Mesenchymal stem cell (in vitro differentiated cells and primary cell): ENCODE measurements at regions not wholly inside any gene's neighbourhood (a gene's known extent, or its start where the extent isn't known, plus 50 kb on each side); places are given as distances from the start of the nearest gene placed in this dataset.

ENCODE experiments used
- DNase-seq: peaks from one replicate; pipeline ENCODE4 v3.0.0-alpha.2; 2013
- H2AFZ ChIP-seq: one replicate; pipeline ENCODE4 v1.6.1; 2013; ENCODE audit warnings: low read depth, mild to moderate bottlenecking, control low read depth, inconsistent platforms, low read length, moderate library complexity
- H2AK5ac ChIP-seq: 2 replicates; pipeline ENCODE4 v1.6.1; 2013; ENCODE audit warnings: low read length, moderate library complexity, mild to moderate bottlenecking, inconsistent platforms; ENCODE audit not compliant: severe bottlenecking
- H2BK120ac ChIP-seq: one replicate; pipeline ENCODE4 v1.6.1; 2013; ENCODE audit warnings: low read depth, mild to moderate bottlenecking, inconsistent platforms, low read length, moderate library complexity
- H2BK12ac ChIP-seq, 2 experiments: one replicate each; pipeline ENCODE4 v1.6.1; 2013; ENCODE audit warnings: inconsistent platforms in 2 of 2, low read length in 2 of 2, mild to moderate bottlenecking in 2 of 2, moderate library complexity in 2 of 2, control low read depth in 1 of 2
- H2BK15ac ChIP-seq: one replicate; pipeline ENCODE4 v1.6.1; 2013; ENCODE audit warnings: mild to moderate bottlenecking, low read depth, inconsistent platforms; ENCODE audit not compliant: poor library complexity, severe bottlenecking
- H2BK5ac ChIP-seq: 2 replicates; pipeline ENCODE4 v1.6.1; 2013; ENCODE audit warnings: low read depth, mild to moderate bottlenecking, low read length, control low read depth, inconsistent platforms; ENCODE audit not compliant: poor library complexity, severe bottlenecking
- H3K14ac ChIP-seq, 2 experiments: one replicate each; pipeline ENCODE4 v1.6.1; 2013; ENCODE audit warnings: inconsistent platforms in 2 of 2, low read length in 2 of 2, control low read depth in 1 of 2, mild to moderate bottlenecking in 1 of 2, moderate library complexity in 1 of 2
- H3K18ac ChIP-seq, 2 experiments: one replicate each; pipeline ENCODE4 v1.6.1; 2013; ENCODE audit warnings: inconsistent platforms in 2 of 2, low read length in 2 of 2, control low read depth in 1 of 2, low read depth in 1 of 2, mild to moderate bottlenecking in 1 of 2
- H3K23ac ChIP-seq, 2 experiments: one replicate each; pipeline ENCODE4 v1.6.1; 2013; ENCODE audit warnings: inconsistent platforms in 2 of 2, low read length in 2 of 2, mild to moderate bottlenecking in 2 of 2, moderate library complexity in 2 of 2, control low read depth in 1 of 2
- H3K27ac ChIP-seq: 2 replicates; pipeline ENCODE4 v1.5.1; 2013; ENCODE audit warnings: mild to moderate bottlenecking, moderate library complexity, low read length, control low read depth, inconsistent platforms; ENCODE audit not compliant: poor library complexity, severe bottlenecking
- H3K27me3 ChIP-seq, 2 experiments: 2 replicates each; pipeline versions ENCODE4 v1.6.1 to v1.7.0; 2013; ENCODE audit warnings: low read length in 2 of 2, mild to moderate bottlenecking in 2 of 2, moderate library complexity in 2 of 2, control low read depth in 1 of 2, inconsistent platforms in 1 of 2; ENCODE audit not compliant: control insufficient read depth in 1 of 2, insufficient read depth in 1 of 2
- H3K36me3 ChIP-seq, 2 experiments: 2 replicates each; pipeline versions ENCODE4 v1.6.1 to v1.7.0; 2013; ENCODE audit warnings: low read length in 2 of 2, control low read depth in 1 of 2, inconsistent platforms in 1 of 2, low read depth in 1 of 2, mild to moderate bottlenecking in 1 of 2; ENCODE audit not compliant: insufficient read depth in 2 of 2, control insufficient read depth in 1 of 2
- H3K4ac ChIP-seq, 2 experiments: one replicate each; pipeline ENCODE4 v1.6.1; 2013; ENCODE audit warnings: inconsistent platforms in 2 of 2, low read length in 2 of 2, mild to moderate bottlenecking in 2 of 2, moderate library complexity in 2 of 2, control low read depth in 1 of 2, low read depth in 1 of 2
- H3K4me1 ChIP-seq: 2 replicates; pipeline ENCODE4 v1.6.1; 2013; ENCODE audit warnings: low read depth, low read length, control low read depth; ENCODE audit not compliant: control insufficient read depth, insufficient read depth
- H3K4me2 ChIP-seq: 2 replicates; pipeline ENCODE4 v1.6.1; 2013; ENCODE audit warnings: low read length, mild to moderate bottlenecking, inconsistent platforms; ENCODE audit not compliant: poor library complexity, severe bottlenecking
- H3K4me3 ChIP-seq, 2 experiments: 2 replicates each; pipeline versions ENCODE4 v1.5.1 to v1.7.0; 2013; ENCODE audit warnings: low read length in 2 of 2, mild to moderate bottlenecking in 2 of 2, control low read depth in 1 of 2, low read depth in 1 of 2; ENCODE audit not compliant: insufficient read depth in 1 of 2
- H3K79me1 ChIP-seq: replicated peaks from 2 replicates; pipeline ENCODE4 v1.6.1; 2013; ENCODE audit warnings: mild to moderate bottlenecking, control low read depth, low read length, inconsistent platforms; ENCODE audit not compliant: poor library complexity, severe bottlenecking
- H3K9ac ChIP-seq: 2 replicates; pipeline ENCODE4 v1.7.0; 2013; ENCODE audit warnings: mild to moderate bottlenecking, low read length, moderate library complexity
- H3K9me3 ChIP-seq: 2 replicates; pipeline ENCODE4 v1.7.0; 2013; ENCODE audit warnings: mild to moderate bottlenecking, low read length; ENCODE audit not compliant: control insufficient read depth
- H4K8ac ChIP-seq: one replicate; pipeline ENCODE4 v1.6.1; 2013; ENCODE audit warnings: inconsistent platforms, mild to moderate bottlenecking, low read length, moderate library complexity
- H4K91ac ChIP-seq: one replicate; pipeline ENCODE4 v1.6.1; 2013; ENCODE audit warnings: mild to moderate bottlenecking, low read length, inconsistent platforms
- WGBS: methylation state at CpG from one replicate; pipeline ENCODE4 v1.1.7; 2013; ENCODE audit warnings: mixed read lengths; 5-methylcytosine and 5-hydroxymethylcytosine counted together

DNA sequence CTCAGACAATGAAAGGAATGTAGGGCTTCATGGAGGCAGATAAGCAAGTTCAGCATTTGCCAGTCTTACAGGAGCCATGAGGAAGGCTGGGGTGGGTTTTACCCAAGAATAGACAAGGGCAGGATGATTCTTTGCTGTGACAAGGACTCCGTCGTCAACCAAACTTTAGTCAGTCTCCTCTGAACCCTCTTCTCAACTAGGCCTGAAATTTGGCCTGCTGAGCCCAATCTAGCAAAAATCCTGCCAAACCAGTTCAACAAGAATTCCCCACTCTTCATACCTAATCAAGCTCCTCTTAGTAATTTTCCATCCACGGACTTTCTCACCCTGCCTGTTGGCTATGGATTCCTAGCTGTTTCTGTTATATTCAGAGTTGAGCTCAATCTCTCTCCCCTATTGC, 280.5 kb downstream of the TBL1XR1 start:
- Histone ChIP-seq H4K91ac (no peak overlapping the region), H3K4me2 (no peak overlapping the region), H2AK5ac (no peak overlapping the region), H2BK12ac (no peak overlapping the region), H3K4ac (no peak overlapping the region), H2BK15ac (no peak overlapping the region), H3K79me1 (no peaks in the 10 kb centered on the region), H3K14ac (no peak overlapping the region), H3K27ac (no peak overlapping the region), H3K9ac (no peak overlapping the region), H4K8ac (no peak overlapping the region), H3K4me3 (no peak overlapping the region), H2BK120ac (no peak overlapping the region), H2BK5ac (no peak overlapping the region), H3K23ac (no peak overlapping the region), H3K9me3 (no peaks in the 10 kb centered on the region), H3K27me3 (no peaks in the 10 kb centered on the region), H3K36me3 (no peaks in the 10 kb centered on the region), H3K18ac (no peak overlapping the region), H2AFZ (no peak overlapping the region), H3K4me1 (no peaks in the 10 kb centered on the region)
- WGBS: 59% methylated on average over 3 of the region's 3 CpGs
- DNase-seq: no peak

DNA sequence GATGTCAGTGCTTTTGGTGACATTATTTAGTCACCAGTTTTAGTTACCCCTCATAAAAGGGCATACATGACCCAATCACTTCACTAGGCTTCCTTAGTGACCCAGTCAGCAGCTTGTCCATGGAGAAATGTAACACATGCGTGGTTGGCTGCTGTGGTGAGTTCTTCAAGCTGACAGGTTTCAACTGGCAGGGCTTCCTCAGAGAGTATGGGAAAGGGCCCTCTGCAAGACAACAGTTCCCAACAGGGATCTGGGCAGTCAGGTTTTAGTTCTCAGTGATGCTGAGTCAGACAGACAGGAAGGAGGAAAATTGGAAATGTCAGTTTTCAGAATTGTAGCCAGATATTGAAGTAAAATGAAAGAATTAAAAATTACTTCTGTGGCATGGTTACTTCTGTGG, 282.5 kb downstream of the TBL1XR1 start:
- H4K91ac ChIP-seq: no peak overlapping the region
- no peak overlapping the region for H2BK5ac ChIP-seq
- no peak overlapping the region for H2AFZ ChIP-seq
- H2BK12ac ChIP-seq: no peak overlapping the region
- no peak overlapping the region for H3K23ac ChIP-seq
- peaks cover 0 to 4% of the 10 kb centered on the region in 2 experiments for H3K27me3 ChIP-seq
- no peak overlapping the region for H3K4me2 ChIP-seq
- H3K14ac ChIP-seq: no peak overlapping the region
- H3K4me1 ChIP-seq: no peaks in the 10 kb centered on the region
- H3K18ac ChIP-seq: no peak overlapping the region
- no peaks in the 10 kb centered on the region for H3K36me3 ChIP-seq
- no peak overlapping the region for H3K4ac ChIP-seq
- H3K79me1 ChIP-seq: no peaks in the 10 kb centered on the region
- no peak for DNase-seq
- no peak overlapping the region for H2BK15ac ChIP-seq
- no peak overlapping the region for H4K8ac ChIP-seq
- no peak overlapping the region for H3K27ac ChIP-seq
- H2AK5ac ChIP-seq: no peak overlapping the region
- 94% methylated on average over 1 of the region's 1 CpG for WGBS
- no peak overlapping the region for H3K9ac ChIP-seq
- no peaks in the 10 kb centered on the region for H3K9me3 ChIP-seq
- H3K4me3 ChIP-seq: no peak overlapping the region
- H2BK120ac ChIP-seq: no peak overlapping the region

DNA sequence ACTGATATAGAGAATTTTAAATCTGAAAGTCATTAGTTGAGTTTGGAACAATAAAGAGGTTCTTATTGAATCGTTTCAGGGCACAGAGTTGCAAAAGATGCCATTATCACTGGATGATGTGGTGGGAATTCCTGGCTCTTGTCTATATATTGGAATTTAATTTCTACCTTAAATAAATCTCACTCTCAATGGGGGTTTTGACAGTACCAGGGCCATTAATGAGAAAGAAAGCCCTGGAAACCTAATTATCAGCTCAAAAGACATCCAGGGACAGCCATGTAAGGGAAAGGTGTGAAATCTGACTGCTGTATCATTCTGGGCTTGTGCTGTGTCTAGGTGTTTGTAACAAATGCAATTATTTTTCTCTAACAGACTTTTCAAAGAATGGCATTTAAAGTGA, 285.7 kb downstream of the TBL1XR1 start:
- 100% methylated on average over 1 of the region's 1 CpG for WGBS
- Histone ChIP-seq H3K14ac (no peak overlapping the region), H2AK5ac (no peak overlapping the region), H3K4me3 (no peak overlapping the region), H3K4me2 (no peak overlapping the region), H3K27ac (no peak overlapping the region), H4K8ac (no peak overlapping the region), H2AFZ (no peak overlapping the region), H3K18ac (no peak overlapping the region), H2BK120ac (no peak overlapping the region), H3K27me3 (peaks cover 0 to 4% of the 10 kb centered on the region in 2 experiments), H2BK12ac (no peak overlapping the region), H2BK15ac (no peak overlapping the region), H3K9me3 (no peaks in the 10 kb centered on the region), H3K36me3 (no peaks in the 10 kb centered on the region), H3K4me1 (no peaks in the 10 kb centered on the region), H4K91ac (no peak overlapping the region), H3K23ac (no peak overlapping the region), H3K4ac (no peak overlapping the region), H3K79me1 (no peaks in the 10 kb centered on the region), H3K9ac (no peak overlapping the region), H2BK5ac (no peak overlapping the region)
- DNase-seq: no peak

DNA sequence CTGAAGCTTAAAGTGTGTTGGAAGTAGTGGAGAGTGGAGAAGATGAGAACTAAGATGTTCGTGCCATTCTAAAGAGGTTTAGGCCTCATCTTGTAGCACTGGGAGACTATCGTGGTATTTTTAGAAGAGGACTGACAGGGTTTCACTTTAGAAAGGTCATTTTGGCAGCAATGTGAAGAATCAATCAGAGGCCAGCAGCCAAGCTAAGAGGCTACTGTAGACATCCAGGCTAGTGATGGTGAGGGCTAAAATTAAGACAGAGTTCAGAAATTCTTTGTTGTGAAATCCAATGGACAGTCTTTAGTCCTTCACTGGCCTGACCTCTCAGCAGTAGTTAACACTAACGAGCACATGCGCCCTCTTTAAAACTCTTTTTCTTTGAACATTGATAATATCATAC, 288.2 kb downstream of the TBL1XR1 start:
- Histone ChIP-seq H3K36me3 (no peaks in the 10 kb centered on the region), H3K23ac (no peak overlapping the region), H3K9ac (no peak overlapping the region), H2AFZ (no peak overlapping the region), H2BK12ac (no peak overlapping the region), H3K27me3 (peaks cover 0 to 4% of the 10 kb centered on the region in 2 experiments), H4K91ac (no peak overlapping the region), H2AK5ac (no peak overlapping the region), H3K4ac (no peak overlapping the region), H3K4me1 (no peaks in the 10 kb centered on the region), H2BK5ac (no peak overlapping the region), H3K4me3 (no peak overlapping the region), H3K9me3 (no peaks in the 10 kb centered on the region), H4K8ac (no peak overlapping the region), H2BK15ac (no peak overlapping the region), H3K79me1 (no peaks in the 10 kb centered on the region), H3K18ac (no peak overlapping the region), H2BK120ac (no peak overlapping the region), H3K27ac (no peak overlapping the region), H3K4me2 (no peak overlapping the region), H3K14ac (no peak overlapping the region)
- 94% methylated on average over 4 of the region's 4 CpGs for WGBS
- DNase-seq: no peak
